Suprapubic skin (tissue), 3 donors: ENCODE measurements at regions not wholly inside any gene's neighbourhood (a gene's known extent, or its start where the extent isn't known, plus 50 kb on each side); places are given as distances from the start of the nearest gene placed in this dataset.

Experiments
- POLR2A ChIP-seq, 2 donors: fragments of 450-650 bp; IDR thresholded peaks; one replicate each; pipeline ENCODE4 v1.6.1; 2017; ENCODE audit warnings: antibody characterized with exemption in 2 of 2, mild to moderate bottlenecking in 2 of 2, moderate library complexity in 2 of 2
- TF ChIP-seq, protein P1 (sequence below), 2 donors: fragments of 200-600 bp in 1 of 2; fragments of 450-650 bp in 1 of 2; sonication (generic) in 1 of 2; IDR thresholded peaks; one replicate each; pipeline ENCODE4 v1.5.1; 2016 to 2019; ENCODE audit warnings: antibody characterized with exemption in 2 of 2, mild to moderate bottlenecking in 1 of 2, moderate library complexity in 1 of 2

GRCh38 chr14:65224799-65225198 is 122.5 kb upstream of the MAX start:
- TF ChIP-seq POLR2A (IDR thresholded peaks at IDR 0.05) = no peak
- TF ChIP-seq, protein P1, sequence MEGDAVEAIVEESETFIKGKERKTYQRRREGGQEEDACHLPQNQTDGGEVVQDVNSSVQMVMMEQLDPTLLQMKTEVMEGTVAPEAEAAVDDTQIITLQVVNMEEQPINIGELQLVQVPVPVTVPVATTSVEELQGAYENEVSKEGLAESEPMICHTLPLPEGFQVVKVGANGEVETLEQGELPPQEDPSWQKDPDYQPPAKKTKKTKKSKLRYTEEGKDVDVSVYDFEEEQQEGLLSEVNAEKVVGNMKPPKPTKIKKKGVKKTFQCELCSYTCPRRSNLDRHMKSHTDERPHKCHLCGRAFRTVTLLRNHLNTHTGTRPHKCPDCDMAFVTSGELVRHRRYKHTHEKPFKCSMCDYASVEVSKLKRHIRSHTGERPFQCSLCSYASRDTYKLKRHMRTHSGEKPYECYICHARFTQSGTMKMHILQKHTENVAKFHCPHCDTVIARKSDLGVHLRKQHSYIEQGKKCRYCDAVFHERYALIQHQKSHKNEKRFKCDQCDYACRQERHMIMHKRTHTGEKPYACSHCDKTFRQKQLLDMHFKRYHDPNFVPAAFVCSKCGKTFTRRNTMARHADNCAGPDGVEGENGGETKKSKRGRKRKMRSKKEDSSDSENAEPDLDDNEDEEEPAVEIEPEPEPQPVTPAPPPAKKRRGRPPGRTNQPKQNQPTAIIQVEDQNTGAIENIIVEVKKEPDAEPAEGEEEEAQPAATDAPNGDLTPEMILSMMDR (IDR thresholded peaks at IDR 0.05) = no peak
